GM23338 (cell line): ENCODE measurements at regions not wholly inside any gene's neighbourhood (a gene's known extent, or its start where the extent isn't known, plus 50 kb on each side); places are given as distances from the start of the nearest gene placed in this dataset.

Experiments
- ATAC-seq: fragments of 200-7000 bp; cut with Tn5 transposase; 3 replicates; pipeline ENCODE4 v1.9.1; 2020
- DNase-seq: peaks from one replicate; pipeline ENCODE4 v3.0.0-alpha.2; 2015; ENCODE audit warnings: low spot score
- H2AFZ ChIP-seq: fragments of 200-600 bp; sonication (generic); 2 replicates; pipeline ENCODE4 v1.8.0; 2016; ENCODE audit warnings: antibody characterized with exemption, mild to moderate bottlenecking, moderate library complexity
- H3F3A ChIP-seq: fragments of 200-600 bp; sonication (generic); replicated peaks from 2 replicates; pipeline ENCODE4 v1.8.0; 2017; ENCODE audit warnings: antibody characterized with exemption, mixed run types, low read depth
- H3K27ac ChIP-seq: fragments of 200-600 bp; sonication (generic); 2 replicates; pipeline ENCODE4 v1.6.1; 2016; ENCODE audit warnings: low read depth
- H3K27me3 ChIP-seq: fragments of 200-600 bp; sonication (generic); 2 replicates; pipeline ENCODE4 v1.8.0; 2016; ENCODE audit warnings: mild to moderate bottlenecking, mixed run types, moderate library complexity; ENCODE audit not compliant: insufficient read depth
- H3K36me3 ChIP-seq: fragments of 200-600 bp; sonication (generic); 2 replicates; pipeline ENCODE4 v1.8.0; 2016; ENCODE audit warnings: mild to moderate bottlenecking; ENCODE audit not compliant: insufficient read depth
- H3K4me1 ChIP-seq: fragments of 200-600 bp; sonication (generic); 2 replicates; pipeline ENCODE4 v1.8.0; 2016; ENCODE audit warnings: mild to moderate bottlenecking, moderate library complexity; ENCODE audit not compliant: insufficient read depth
- H3K4me2 ChIP-seq: fragments of 200-600 bp; sonication (generic); 2 replicates; pipeline ENCODE4 v1.7.1; 2017; ENCODE audit warnings: mixed run types
- H3K4me3 ChIP-seq: fragments of 200-600 bp; sonication (generic); 2 replicates; pipeline ENCODE4 v1.6.1; 2016; ENCODE audit warnings: mixed run types
- H3K79me2 ChIP-seq: fragments of 200-600 bp; sonication (generic); replicated peaks from 2 replicates; pipeline ENCODE4 v1.8.0; 2017; ENCODE audit warnings: mild to moderate bottlenecking; ENCODE audit not compliant: insufficient read depth
- H3K9me2 ChIP-seq: fragments of 200-600 bp; sonication (generic); 2 replicates; pipeline ENCODE4 v1.8.0; 2017; ENCODE audit not compliant: insufficient read depth
- H4K20me1 ChIP-seq: fragments of 200-600 bp; sonication (generic); replicated peaks from 2 replicates; pipeline ENCODE4 v1.8.0; 2017; ENCODE audit warnings: mild to moderate bottlenecking; ENCODE audit not compliant: insufficient read depth
- H3K27ac Mint-ChIP-seq: 2 replicates; pipeline ENCODE4 v1.8.0; 2020; ENCODE audit warnings: inconsistent platforms, mild to moderate bottlenecking, moderate library complexity, mixed read lengths
- H3K27me3 Mint-ChIP-seq: 3 replicates; pipeline ENCODE4 v1.8.0; 2022; ENCODE audit warnings: low read depth, mild to moderate bottlenecking, moderate library complexity, mixed read lengths, inconsistent platforms; ENCODE audit not compliant: insufficient read depth, poor library complexity
- H3K36me3 Mint-ChIP-seq: 3 replicates; pipeline ENCODE4 v1.8.0; 2021; ENCODE audit warnings: low read depth, mild to moderate bottlenecking, inconsistent platforms, moderate library complexity, mixed read lengths
- H3K4me1 Mint-ChIP-seq: 3 replicates; pipeline ENCODE4 v1.8.0; 2020; ENCODE audit warnings: mild to moderate bottlenecking, inconsistent platforms, mixed read lengths
- H3K4me3 Mint-ChIP-seq: 3 replicates; pipeline ENCODE4 v1.8.0; 2021; ENCODE audit warnings: moderate library complexity, mild to moderate bottlenecking, inconsistent platforms, mixed read lengths
- H3K9me3 Mint-ChIP-seq: 3 replicates; pipeline ENCODE4 v1.8.0; 2020; ENCODE audit warnings: moderate library complexity, mild to moderate bottlenecking, inconsistent platforms, mixed read lengths
- EZH2phosphoT487 ChIP-seq: fragments of 200-600 bp; sonication (generic); IDR thresholded peaks from one replicate; pipeline ENCODE4 v1.8.1; 2018; ENCODE audit warnings: antibody characterized with exemption; ENCODE audit not compliant: unreplicated experiment
- JUNB ChIP-seq: IDR thresholded peaks from one replicate; pipeline ENCODE4 v1.6.1; 2016; ENCODE audit warnings: antibody characterized with exemption; ENCODE audit not compliant: unreplicated experiment
- NANOG ChIP-seq: IDR thresholded peaks from 2 replicates; pipeline ENCODE4 v1.6.1; 2016; ENCODE audit warnings: antibody characterized with exemption, borderline replicate concordance
- STAT1 ChIP-seq: IDR thresholded peaks from one replicate; pipeline ENCODE4 v1.6.1; 2016; ENCODE audit warnings: antibody characterized with exemption; ENCODE audit not compliant: unreplicated experiment
- ZNF114 ChIP-seq: fragments of 250-450 bp; sonication (Bioruptor Pico); IDR thresholded peaks from 2 replicates; pipeline ENCODE4 v1.5.0; 2020; ENCODE audit warnings: mild to moderate bottlenecking, moderate library complexity
- ZNF331 ChIP-seq: fragments of 250-450 bp; sonication (Bioruptor Pico); IDR thresholded peaks from 2 replicates; pipeline ENCODE4 v1.5.0; 2020; ENCODE audit warnings: low read depth, mild to moderate bottlenecking, moderate library complexity
- TF ChIP-seq, protein P1 (sequence below): fragments of 250-450 bp; sonication (Bioruptor Pico); IDR thresholded peaks from 2 replicates; pipeline ENCODE4 v1.5.0; 2020; ENCODE audit warnings: mild to moderate bottlenecking, moderate library complexity
- TF ChIP-seq, protein P2 (sequence below): IDR thresholded peaks from 2 replicates; pipeline ENCODE4 v1.6.1; 2016; ENCODE audit warnings: antibody characterized with exemption

DNA sequence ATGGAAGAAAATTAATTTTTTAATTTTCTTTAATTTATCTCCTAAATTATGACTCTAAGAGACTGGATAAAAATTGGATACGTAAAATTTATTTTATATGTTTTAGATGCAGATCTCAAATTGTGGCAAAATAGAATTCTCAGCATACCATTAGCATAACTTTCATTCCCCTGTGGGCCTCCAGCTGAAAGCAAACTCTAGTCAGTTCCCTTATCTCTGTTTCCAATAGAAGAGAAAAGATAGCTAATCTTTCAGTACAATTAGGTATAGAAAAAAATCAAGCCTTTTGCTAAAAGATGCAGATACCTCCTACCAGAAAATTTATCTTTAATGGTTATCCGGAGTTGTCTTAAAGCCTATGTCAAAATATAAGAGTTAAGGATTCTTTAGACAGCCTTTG lies 1530.6 kb downstream of the EFNA5 start:
- Mint-ChIP-seq H3K27me3 (no peaks in the 10 kb centered on the region), H3K4me3 (no peak overlapping the region), H3K9me3 (no peaks in the 10 kb centered on the region), H3K27ac (no peak overlapping the region), H3K4me1 (no peaks in the 10 kb centered on the region), H3K36me3 (no peaks in the 10 kb centered on the region)
- ATAC-seq (no peak), DNase-seq (no peak)
- no peak overlapping the region for H3K4me3 ChIP-seq
- no peaks in the 10 kb centered on the region for H3K27me3 ChIP-seq
- no peak overlapping the region for H2AFZ ChIP-seq
- H3K4me1 ChIP-seq, result no peaks in the 10 kb centered on the region
- no peaks in the 10 kb centered on the region for H3F3A ChIP-seq
- H3K79me2 ChIP-seq, result no peaks in the 10 kb centered on the region
- no peaks in the 10 kb centered on the region for H4K20me1 ChIP-seq
- no peak overlapping the region for H3K4me2 ChIP-seq
- no peaks in the 10 kb centered on the region for H3K9me2 ChIP-seq
- H3K36me3 ChIP-seq, result no peaks in the 10 kb centered on the region
- TF ChIP-seq STAT1 (no peak), ZNF114 (CRISPR knock-in tag) (no peak), EZH2phosphoT487 (no peak), JUNB (no peak), NANOG (no peak), ZNF331 (CRISPR knock-in tag) (no peak)
- TF ChIP-seq, protein P1, sequence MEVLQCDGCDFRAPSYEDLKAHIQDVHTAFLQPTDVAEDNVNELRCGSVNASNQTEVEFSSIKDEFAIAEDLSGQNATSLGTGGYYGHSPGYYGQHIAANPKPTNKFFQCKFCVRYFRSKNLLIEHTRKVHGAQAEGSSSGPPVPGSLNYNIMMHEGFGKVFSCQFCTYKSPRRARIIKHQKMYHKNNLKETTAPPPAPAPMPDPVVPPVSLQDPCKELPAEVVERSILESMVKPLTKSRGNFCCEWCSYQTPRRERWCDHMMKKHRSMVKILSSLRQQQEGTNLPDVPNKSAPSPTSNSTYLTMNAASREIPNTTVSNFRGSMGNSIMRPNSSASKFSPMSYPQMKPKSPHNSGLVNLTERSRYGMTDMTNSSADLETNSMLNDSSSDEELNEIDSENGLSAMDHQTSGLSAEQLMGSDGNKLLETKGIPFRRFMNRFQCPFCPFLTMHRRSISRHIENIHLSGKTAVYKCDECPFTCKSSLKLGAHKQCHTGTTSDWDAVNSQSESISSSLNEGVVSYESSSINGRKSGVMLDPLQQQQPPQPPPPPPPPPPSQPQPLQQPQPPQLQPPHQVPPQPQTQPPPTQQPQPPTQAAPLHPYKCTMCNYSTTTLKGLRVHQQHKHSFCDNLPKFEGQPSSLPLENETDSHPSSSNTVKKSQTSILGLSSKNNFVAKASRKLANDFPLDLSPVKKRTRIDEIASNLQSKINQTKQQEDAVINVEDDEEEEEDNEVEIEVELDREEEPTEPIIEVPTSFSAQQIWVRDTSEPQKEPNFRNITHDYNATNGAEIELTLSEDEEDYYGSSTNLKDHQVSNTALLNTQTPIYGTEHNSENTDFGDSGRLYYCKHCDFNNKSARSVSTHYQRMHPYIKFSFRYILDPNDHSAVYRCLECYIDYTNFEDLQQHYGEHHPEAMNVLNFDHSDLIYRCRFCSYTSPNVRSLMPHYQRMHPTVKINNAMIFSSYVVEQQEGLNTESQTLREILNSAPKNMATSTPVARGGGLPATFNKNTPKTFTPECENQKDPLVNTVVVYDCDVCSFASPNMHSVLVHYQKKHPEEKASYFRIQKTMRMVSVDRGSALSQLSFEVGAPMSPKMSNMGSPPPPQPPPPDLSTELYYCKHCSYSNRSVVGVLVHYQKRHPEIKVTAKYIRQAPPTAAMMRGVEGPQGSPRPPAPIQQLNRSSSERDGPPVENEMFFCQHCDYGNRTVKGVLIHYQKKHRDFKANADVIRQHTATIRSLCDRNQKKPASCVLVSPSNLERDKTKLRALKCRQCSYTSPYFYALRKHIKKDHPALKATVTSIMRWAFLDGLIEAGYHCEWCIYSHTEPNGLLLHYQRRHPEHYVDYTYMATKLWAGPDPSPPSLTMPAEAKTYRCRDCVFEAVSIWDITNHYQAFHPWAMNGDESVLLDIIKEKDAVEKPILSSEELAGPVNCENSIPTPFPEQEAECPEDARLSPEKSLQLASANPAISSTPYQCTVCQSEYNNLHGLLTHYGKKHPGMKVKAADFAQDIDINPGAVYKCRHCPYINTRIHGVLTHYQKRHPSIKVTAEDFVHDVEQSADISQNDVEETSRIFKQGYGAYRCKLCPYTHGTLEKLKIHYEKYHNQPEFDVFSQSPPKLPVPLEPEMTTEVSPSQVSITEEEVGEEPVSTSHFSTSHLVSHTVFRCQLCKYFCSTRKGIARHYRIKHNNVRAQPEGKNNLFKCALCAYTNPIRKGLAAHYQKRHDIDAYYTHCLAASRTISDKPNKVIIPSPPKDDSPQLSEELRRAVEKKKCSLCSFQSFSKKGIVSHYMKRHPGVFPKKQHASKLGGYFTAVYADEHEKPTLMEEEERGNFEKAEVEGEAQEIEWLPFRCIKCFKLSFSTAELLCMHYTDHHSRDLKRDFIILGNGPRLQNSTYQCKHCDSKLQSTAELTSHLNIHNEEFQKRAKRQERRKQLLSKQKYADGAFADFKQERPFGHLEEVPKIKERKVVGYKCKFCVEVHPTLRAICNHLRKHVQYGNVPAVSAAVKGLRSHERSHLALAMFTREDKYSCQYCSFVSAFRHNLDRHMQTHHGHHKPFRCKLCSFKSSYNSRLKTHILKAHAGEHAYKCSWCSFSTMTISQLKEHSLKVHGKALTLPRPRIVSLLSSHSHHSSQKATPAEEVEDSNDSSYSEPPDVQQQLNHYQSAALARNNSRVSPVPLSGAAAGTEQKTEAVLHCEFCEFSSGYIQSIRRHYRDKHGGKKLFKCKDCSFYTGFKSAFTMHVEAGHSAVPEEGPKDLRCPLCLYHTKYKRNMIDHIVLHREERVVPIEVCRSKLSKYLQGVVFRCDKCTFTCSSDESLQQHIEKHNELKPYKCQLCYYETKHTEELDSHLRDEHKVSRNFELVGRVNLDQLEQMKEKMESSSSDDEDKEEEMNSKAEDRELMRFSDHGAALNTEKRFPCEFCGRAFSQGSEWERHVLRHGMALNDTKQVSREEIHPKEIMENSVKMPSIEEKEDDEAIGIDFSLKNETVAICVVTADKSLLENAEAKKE, result no peak
- TF ChIP-seq, protein P2, sequence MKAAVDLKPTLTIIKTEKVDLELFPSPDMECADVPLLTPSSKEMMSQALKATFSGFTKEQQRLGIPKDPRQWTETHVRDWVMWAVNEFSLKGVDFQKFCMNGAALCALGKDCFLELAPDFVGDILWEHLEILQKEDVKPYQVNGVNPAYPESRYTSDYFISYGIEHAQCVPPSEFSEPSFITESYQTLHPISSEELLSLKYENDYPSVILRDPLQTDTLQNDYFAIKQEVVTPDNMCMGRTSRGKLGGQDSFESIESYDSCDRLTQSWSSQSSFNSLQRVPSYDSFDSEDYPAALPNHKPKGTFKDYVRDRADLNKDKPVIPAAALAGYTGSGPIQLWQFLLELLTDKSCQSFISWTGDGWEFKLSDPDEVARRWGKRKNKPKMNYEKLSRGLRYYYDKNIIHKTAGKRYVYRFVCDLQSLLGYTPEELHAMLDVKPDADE, result no peak
- H3K27ac ChIP-seq, result no peak overlapping the region
